ENCODE measurements at regions not wholly inside any gene's neighbourhood (a gene's known extent, or its start where the extent isn't known, plus 50 kb on each side); places are given as distances from the start of the nearest gene placed in this dataset.

DNA sequence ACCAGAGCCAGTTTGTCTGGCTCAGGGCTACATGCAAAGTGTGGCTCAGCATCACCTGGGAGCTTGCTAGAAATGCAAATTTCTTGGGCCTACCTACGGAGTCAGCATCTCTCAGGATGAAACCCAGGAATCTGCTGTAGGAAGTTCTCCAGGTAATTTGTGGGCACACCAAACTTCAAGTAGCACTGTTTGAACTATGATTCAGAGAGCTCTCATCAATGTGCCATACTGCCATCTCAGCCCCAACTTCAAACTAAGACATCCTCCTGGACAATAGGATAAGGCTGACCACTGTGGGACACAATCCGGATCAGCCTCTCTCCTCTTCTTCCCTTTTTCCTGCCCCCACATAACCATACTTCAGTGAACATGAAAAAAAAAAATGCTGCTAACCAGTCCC, 374.5 kb downstream of the METTL15 start:
- TF ChIP-seq POLR2AphosphoS5 (IDR thresholded peaks at IDR 0.05; ENCODE audit: low read depth, low read length) (no peak), POLR2A (IDR thresholded peaks at IDR 0.05; ENCODE audit: low read depth, low read length) (no peak), SPI1 (IDR thresholded peaks at IDR 0.05; ENCODE audit: low read depth, low read length) (no peak)
